DOHH2 (cell line): ENCODE measurements at regions not wholly inside any gene's neighbourhood (a gene's known extent, or its start where the extent isn't known, plus 50 kb on each side); places are given as distances from the start of the nearest gene placed in this dataset.

Source experiments
- H3F3A ChIP-seq: fragments of 200-600 bp; sonication (generic), shearing (Covaris generic); 2 replicates; pipeline ENCODE4 v1.6.0; 2016; ENCODE audit warnings: antibody characterized with exemption, mild to moderate bottlenecking; ENCODE audit not compliant: control insufficient read depth, insufficient read depth
- H3K27ac ChIP-seq: fragments of 200-600 bp; sonication (generic); 2 replicates; pipeline ENCODE4 v1.5.1; 2014; ENCODE audit warnings: low read depth, mild to moderate bottlenecking, low read length, moderate library complexity
- H3K27me3 ChIP-seq: fragments of 200-600 bp; sonication (generic); 2 replicates; pipeline ENCODE4 v1.6.1; 2014; ENCODE audit warnings: mild to moderate bottlenecking, low read length, mixed read lengths; ENCODE audit not compliant: control insufficient read depth
- H3K36me3 ChIP-seq: fragments of 200-600 bp; sonication (generic); 2 replicates; pipeline ENCODE4 v1.6.1; 2014; ENCODE audit warnings: mild to moderate bottlenecking, low read length, moderate library complexity, mixed read lengths; ENCODE audit not compliant: control insufficient read depth
- H3K4me1 ChIP-seq: fragments of 200-600 bp; sonication (generic); 2 replicates; pipeline ENCODE4 v1.6.1; 2014; ENCODE audit warnings: mild to moderate bottlenecking, low read length, mixed read lengths; ENCODE audit not compliant: control insufficient read depth
- H3K4me2 ChIP-seq: fragments of 200-600 bp; sonication (generic); 2 replicates; pipeline ENCODE4 v1.6.0; 2014; ENCODE audit warnings: mild to moderate bottlenecking, low read length, moderate library complexity
- H3K4me3 ChIP-seq: fragments of 200-600 bp; sonication (generic); 2 replicates; pipeline ENCODE4 v1.5.1; 2014; ENCODE audit warnings: mild to moderate bottlenecking, low read length, mixed read lengths
- H3K79me2 ChIP-seq: fragments of 200-600 bp; sonication (generic); 2 replicates; pipeline ENCODE4 v1.6.1; 2014; ENCODE audit warnings: mild to moderate bottlenecking, low read length, mixed read lengths; ENCODE audit not compliant: control insufficient read depth
- H3K9me2 ChIP-seq: fragments of 200-600 bp; sonication (generic); replicated peaks from 2 replicates; pipeline ENCODE4 v1.6.1; 2014; ENCODE audit warnings: mild to moderate bottlenecking, low read length, mixed read lengths; ENCODE audit not compliant: control insufficient read depth
- H3K9me3 ChIP-seq: fragments of 200-600 bp; sonication (generic); 2 replicates; pipeline ENCODE4 v1.6.1; 2014; ENCODE audit warnings: antibody characterized with exemption, low read length, mixed read lengths; ENCODE audit not compliant: control insufficient read depth, insufficient read depth
- H4K20me1 ChIP-seq: fragments of 200-600 bp; sonication (generic); 2 replicates; pipeline ENCODE4 v1.6.0; 2014; ENCODE audit warnings: low read depth, mild to moderate bottlenecking, antibody characterized with exemption, low read length, moderate library complexity; ENCODE audit not compliant: control insufficient read depth, insufficient read depth
- CTCF ChIP-seq: fragments of 200-600 bp; sonication (generic); IDR thresholded peaks from one replicate; pipeline ENCODE4 v1.5.1; 2014; ENCODE audit warnings: antibody characterized with exemption, mild to moderate bottlenecking, low read depth, low read length; ENCODE audit not compliant: poor library complexity, severe bottlenecking
- EZH2phosphoT487 ChIP-seq: fragments of 200-600 bp; sonication (generic); IDR thresholded peaks from 2 replicates; pipeline ENCODE4 v1.6.1; 2017; ENCODE audit warnings: borderline replicate concordance, mild to moderate bottlenecking, antibody characterized with exemption, low read length, moderate library complexity, mixed read lengths

- H3K4me3 ChIP-seq = no peak overlapping the region
- no peaks in the 10 kb centered on the region for H3K27me3 ChIP-seq
- no peaks in the 10 kb centered on the region for H4K20me1 ChIP-seq
- H3K27ac ChIP-seq = no peak overlapping the region
- H3K9me3 ChIP-seq = no peaks in the 10 kb centered on the region
- H3K9me2 ChIP-seq = no peaks in the 10 kb centered on the region
- no peak overlapping the region for H3K4me2 ChIP-seq
- no peaks in the 10 kb centered on the region for H3K36me3 ChIP-seq
- no peaks in the 10 kb centered on the region for H3K4me1 ChIP-seq
- no peaks in the 10 kb centered on the region for H3F3A ChIP-seq
- TF ChIP-seq CTCF = no peak
- no peak for TF ChIP-seq EZH2phosphoT487
- H3K79me2 ChIP-seq = no peaks in the 10 kb centered on the region
Observed at GRCh38 chr1:90318431-90318830, 323.5 kb downstream of the ZNF326 start.

- H4K20me1 ChIP-seq = no peaks in the 10 kb centered on the region
- no peaks in the 10 kb centered on the region for H3K9me2 ChIP-seq
- no peaks in the 10 kb centered on the region for H3K36me3 ChIP-seq
- H3K27me3 ChIP-seq = no peaks in the 10 kb centered on the region
- H3K79me2 ChIP-seq = no peaks in the 10 kb centered on the region
- no peaks in the 10 kb centered on the region for H3F3A ChIP-seq
- H3K4me2 ChIP-seq = no peak overlapping the region
- no peaks in the 10 kb centered on the region for H3K4me1 ChIP-seq
- H3K4me3 ChIP-seq = no peak overlapping the region
- no peak for TF ChIP-seq EZH2phosphoT487
- no peak for TF ChIP-seq CTCF
- H3K9me3 ChIP-seq = no peaks in the 10 kb centered on the region
- H3K27ac ChIP-seq = no peak overlapping the region
Observed at GRCh38 chr1:90317628-90318027, 322.7 kb downstream of the ZNF326 start.

GRCh38 chr1:90314533-90314932, 319.6 kb downstream of the ZNF326 start:
- H4K20me1 ChIP-seq = no peaks in the 10 kb centered on the region
- no peak overlapping the region for H3K4me3 ChIP-seq
- H3F3A ChIP-seq = no peaks in the 10 kb centered on the region
- TF ChIP-seq CTCF (no peak), EZH2phosphoT487 (no peak)
- H3K4me2 ChIP-seq = no peak overlapping the region
- H3K27ac ChIP-seq = no peak overlapping the region
- no peaks in the 10 kb centered on the region for H3K27me3 ChIP-seq
- H3K9me3 ChIP-seq = no peaks in the 10 kb centered on the region
- H3K4me1 ChIP-seq = no peaks in the 10 kb centered on the region
- H3K9me2 ChIP-seq = no peaks in the 10 kb centered on the region
- H3K79me2 ChIP-seq = no peaks in the 10 kb centered on the region
- no peaks in the 10 kb centered on the region for H3K36me3 ChIP-seq

GRCh38 chr1:90313778-90314177, 318.9 kb downstream of the ZNF326 start:
- Histone ChIP-seq H3F3A (no peaks in the 10 kb centered on the region), H4K20me1 (no peaks in the 10 kb centered on the region), H3K4me2 (no peak overlapping the region), H3K9me2 (no peaks in the 10 kb centered on the region), H3K27me3 (no peaks in the 10 kb centered on the region), H3K27ac (no peak overlapping the region), H3K36me3 (no peaks in the 10 kb centered on the region), H3K79me2 (no peaks in the 10 kb centered on the region), H3K4me3 (no peak overlapping the region), H3K9me3 (no peaks in the 10 kb centered on the region), H3K4me1 (no peaks in the 10 kb centered on the region)
- TF ChIP-seq CTCF (no peak), EZH2phosphoT487 (no peak)
